HCT116 (cell line): ENCODE measurements at regions not wholly inside any gene's neighbourhood (a gene's known extent, or its start where the extent isn't known, plus 50 kb on each side); places are given as distances from the start of the nearest gene placed in this dataset.

ENCODE experiments used
- ATAC-seq: fragments of 200-7000 bp; cut with Tn5 transposase; 2 replicates; pipeline ENCODE4 v1.9.1; 2020; ENCODE audit warnings: mild to moderate bottlenecking, moderate library complexity
- BruUV-seq: library from RNA; stranded (reverse); fragments of 400-500 nt; replicated peaks from 2 replicates; lab custom pipeline; 2021; lab: Mats Ljungman, UMichigan
- CTCF ChIA-PET: fragments of 300-600 bp; sonication (Branson Sonifier 250); formaldehyde crosslinking; loops from one replicate; lab custom pipeline; 2021; ENCODE audit warnings: antibody characterized with exemption; lab: Charles Lee
- POLR2A ChIA-PET: fragments of 300-600, 350-600 bp; sonication (Branson Sonifier 250); formaldehyde crosslinking; loops from one replicate; lab custom pipeline; 2021; ENCODE audit warnings: antibody characterized with exemption; lab: Charles Lee
- RAD21 ChIA-PET, 2 experiments: fragments of 300-600 bp; sonication (Branson Sonifier 250); formaldehyde crosslinking; loops; one replicate each; lab custom pipeline; 2023; ENCODE audit warnings: low total read pairs in 2 of 2; ENCODE audit not compliant: uncharacterized antibody in 2 of 2, unreplicated experiment in 2 of 2, low non-redundant PET in 1 of 2; lab: Charles Lee
- DNase-seq: peaks from one replicate; pipeline ENCODE4 v3.0.0-alpha.2; 2010; ENCODE audit warnings: low read depth, low spot score
- H2AFZ ChIP-seq: fragments of 200-600 bp; shearing (Covaris generic), sonication (generic); 2 replicates; pipeline ENCODE4 v1.6.1; 2017; ENCODE audit warnings: low read depth, mixed run types, mixed read lengths, antibody characterized with exemption, low read length; ENCODE audit not compliant: poor library complexity, severe bottlenecking
- H3K27ac ChIP-seq: 2 replicates; pipeline ENCODE4 v1.5.1; 2012; ENCODE audit warnings: low read depth, low read length
- H3K27me3 ChIP-seq: fragments of 200-600 bp; sonication (generic); 2 replicates; pipeline ENCODE4 v1.6.1; 2016; ENCODE audit warnings: mixed run types, low read length, mixed read lengths; ENCODE audit not compliant: insufficient read depth
- H3K36me3 ChIP-seq, 2 experiments: fragments of 200-500 bp in 1 of 2; fragments of 200-600 bp in 1 of 2; sonication (Bioruptor generic) in 1 of 2; sonication (generic) in 1 of 2; 2 replicates each; pipeline versions ENCODE4 v1.5.1 to v1.6.1; 2014 to 2016; ENCODE audit warnings: low read length in 2 of 2, inconsistent platforms in 1 of 2, mixed read lengths in 1 of 2, mixed run types in 1 of 2; ENCODE audit not compliant: insufficient read depth in 2 of 2, control insufficient read depth in 1 of 2
- H3K4me1 ChIP-seq, 2 experiments: fragments of 200-600 bp in 1 of 2; sonication (generic) in 1 of 2; 2 replicates each; pipeline versions ENCODE4 v1.5.1 to v1.6.1; 2012 to 2017; ENCODE audit warnings: low read length in 2 of 2, inconsistent platforms in 1 of 2, mild to moderate bottlenecking in 1 of 2, mixed read lengths in 1 of 2, mixed run types in 1 of 2, moderate library complexity in 1 of 2; ENCODE audit not compliant: insufficient read depth in 2 of 2, control insufficient read depth in 1 of 2
- H3K4me2 ChIP-seq: fragments of 200-600 bp; sonication (generic); 2 replicates; pipeline ENCODE4 v1.6.1; 2017; ENCODE audit warnings: mixed run types, low read length, mixed read lengths
- H3K4me3 ChIP-seq, 2 experiments: fragments of 200-600 bp in 1 of 2; sonication (generic) in 1 of 2; replicated peaks in 1 of 2; 2 replicates each; pipeline ENCODE4 v1.5.1; 2011 to 2016; ENCODE audit warnings: low read length in 2 of 2, control low read depth in 1 of 2, low read depth in 1 of 2, mild to moderate bottlenecking in 1 of 2, mixed read lengths in 1 of 2, mixed run types in 1 of 2
- H3K79me2 ChIP-seq: fragments of 200-600 bp; sonication (generic); 2 replicates; pipeline ENCODE4 v1.6.1; 2017; ENCODE audit warnings: mild to moderate bottlenecking, mixed run types, low read length, moderate library complexity, mixed read lengths; ENCODE audit not compliant: insufficient read depth
- H3K9ac ChIP-seq: fragments of 200-600 bp; sonication (generic); 2 replicates; pipeline ENCODE4 v1.6.1; 2016; ENCODE audit warnings: low read length, mixed read lengths
- H3K9me2 ChIP-seq: fragments of 200-600 bp; sonication (generic), shearing (Covaris generic); 2 replicates; pipeline ENCODE4 v1.6.1; 2017; ENCODE audit warnings: mixed run types, mild to moderate bottlenecking, moderate library complexity; ENCODE audit not compliant: insufficient read depth
- H3K9me3 ChIP-seq, 2 experiments: fragments of 200-500 bp in 1 of 2; fragments of 200-600 bp in 1 of 2; sonication (Bioruptor generic) in 1 of 2; sonication (generic) in 1 of 2; 2 replicates each; pipeline ENCODE4 v1.6.1; 2014 to 2017; ENCODE audit warnings: low read length in 2 of 2, mixed read lengths in 2 of 2, inconsistent platforms in 1 of 2, low read depth in 1 of 2, mild to moderate bottlenecking in 1 of 2, mixed run types in 1 of 2, moderate library complexity in 1 of 2; ENCODE audit not compliant: control insufficient read depth in 1 of 2, insufficient read depth in 1 of 2
- H4K20me1 ChIP-seq: fragments of 200-600 bp; sonication (generic), shearing (Covaris generic); 2 replicates; pipeline ENCODE4 v1.6.1; 2017; ENCODE audit warnings: mixed run types, mild to moderate bottlenecking, moderate library complexity; ENCODE audit not compliant: insufficient read depth
- CBX3 ChIP-seq: IDR thresholded peaks from 2 replicates; pipeline ENCODE4 v1.6.1; 2012; ENCODE audit warnings: low read depth
- CEBPB ChIP-seq: IDR thresholded peaks from 2 replicates; pipeline ENCODE4 v1.6.1; 2012; ENCODE audit warnings: low read depth
- ELF1 ChIP-seq: IDR thresholded peaks from 2 replicates; pipeline ENCODE4 v1.6.1; 2012; ENCODE audit warnings: low read depth, borderline replicate concordance
- EZH2 ChIP-seq: fragments of 200-600 bp; sonication (generic); IDR thresholded peaks from 2 replicates; pipeline ENCODE4 v1.6.1; 2017; ENCODE audit warnings: antibody characterized with exemption, mixed run types
- FOSL1 ChIP-seq: IDR thresholded peaks from 2 replicates; pipeline ENCODE4 v1.6.1; 2012; ENCODE audit warnings: low read depth
- JUND ChIP-seq: IDR thresholded peaks from 2 replicates; pipeline ENCODE4 v1.6.1; 2012
- POLR2A ChIP-seq: IDR thresholded peaks from 2 replicates; pipeline ENCODE4 v1.7.0; 2011; ENCODE audit warnings: borderline replicate concordance; ENCODE audit not compliant: insufficient read depth, insufficient read length; ENCODE audit errors: extremely low read depth
- POLR2AphosphoS5 ChIP-seq: IDR thresholded peaks from 2 replicates; pipeline ENCODE4 v1.6.1; 2011; ENCODE audit warnings: mild to moderate bottlenecking, low read depth, low read length, moderate library complexity
- RAD21 ChIP-seq: IDR thresholded peaks from 2 replicates; pipeline ENCODE4 v1.6.1; 2012; ENCODE audit warnings: low read depth, mild to moderate bottlenecking
- SIN3A ChIP-seq: IDR thresholded peaks from 2 replicates; pipeline ENCODE4 v1.6.1; 2012; ENCODE audit warnings: low read depth
- SP1 ChIP-seq: IDR thresholded peaks from 2 replicates; pipeline ENCODE4 v1.6.1; 2012; ENCODE audit warnings: low read depth
- TCF7L2 ChIP-seq: IDR thresholded peaks from 2 replicates; pipeline ENCODE4 v1.7.0; 2011; ENCODE audit warnings: borderline replicate concordance, inconsistent platforms; ENCODE audit not compliant: insufficient read depth, insufficient read length; ENCODE audit errors: extremely low read depth
- ZNF274 ChIP-seq: fragments of 200-500 bp; sonication (Bioruptor generic); IDR thresholded peaks from 2 replicates; pipeline ENCODE4 v1.6.1; 2014; ENCODE audit warnings: mild to moderate bottlenecking, low read depth, low read length, inconsistent platforms
- intact Hi-C: fragments of 100-400 bp; cut with micrococcal nuclease; formaldehyde crosslinking; loops from 2 replicates; pipeline ENCODE4 v1.10.0; 2022
- TF ChIP-seq, protein P1 (sequence below): IDR thresholded peaks from 2 replicates; pipeline ENCODE4 v1.6.1; 2012
- TF ChIP-seq, protein P2 (sequence below): IDR thresholded peaks from 2 replicates; pipeline ENCODE4 v1.6.1; 2011; ENCODE audit warnings: mild to moderate bottlenecking, low read length, moderate library complexity; ENCODE audit not compliant: insufficient replicate concordance; ENCODE audit errors: extremely low read depth

DNA sequence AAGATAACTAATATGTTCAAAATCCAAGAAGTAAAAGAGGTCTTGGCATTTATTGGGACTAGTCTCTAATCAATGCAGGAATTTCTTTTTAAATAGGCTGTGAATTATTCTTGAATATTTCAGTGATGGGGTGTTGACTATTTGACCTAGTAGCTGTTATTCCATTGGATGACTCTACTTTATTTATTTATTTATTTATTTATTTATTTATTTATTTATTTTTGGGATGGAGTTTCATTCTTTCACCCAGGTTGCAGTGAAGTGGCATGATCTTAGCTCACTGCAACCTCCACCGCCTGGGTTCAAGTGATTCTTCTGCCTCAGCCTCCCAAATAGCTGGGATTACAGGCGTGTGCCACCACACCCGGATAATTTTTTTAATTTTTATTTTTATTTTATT is 1227.8 kb downstream of the ZPLD1 start:
- Histone ChIP-seq H3K4me1 (no peaks in the 10 kb centered on the region), H3K27me3 (no peaks in the 10 kb centered on the region)

DNA sequence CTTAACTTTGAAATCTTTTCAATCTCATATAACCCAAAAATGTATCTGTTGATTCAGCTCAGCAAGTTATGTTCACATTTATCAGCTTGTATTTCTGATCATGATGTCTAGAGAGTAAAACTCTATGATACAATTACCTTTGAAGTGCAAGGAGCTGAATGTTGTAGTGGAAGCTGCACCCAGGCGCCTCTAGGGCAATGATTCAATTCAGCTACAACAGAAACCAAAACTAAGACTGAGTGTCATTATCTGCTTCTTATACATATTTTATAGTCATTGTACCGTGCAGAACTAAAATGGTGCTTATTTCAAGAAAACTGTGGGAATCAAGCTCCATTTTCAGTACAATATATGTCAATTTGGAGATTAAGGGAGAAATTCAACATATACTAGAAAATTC is 1237.5 kb downstream of the ZPLD1 start:
- H3K4me1 ChIP-seq: no peaks in the 10 kb centered on the region
- no peaks in the 10 kb centered on the region for H3K27me3 ChIP-seq
- H3K79me2 ChIP-seq: no peaks in the 10 kb centered on the region
- no peak overlapping the region for H2AFZ ChIP-seq
- no peaks in the 10 kb centered on the region for H3K36me3 ChIP-seq
- POLR2A ChIA-PET: no interaction called here
- no peak overlapping the region for H3K27ac ChIP-seq
- TF ChIP-seq POLR2AphosphoS5: no peak
- no peak for TF ChIP-seq RAD21
- TF ChIP-seq, protein P1, sequence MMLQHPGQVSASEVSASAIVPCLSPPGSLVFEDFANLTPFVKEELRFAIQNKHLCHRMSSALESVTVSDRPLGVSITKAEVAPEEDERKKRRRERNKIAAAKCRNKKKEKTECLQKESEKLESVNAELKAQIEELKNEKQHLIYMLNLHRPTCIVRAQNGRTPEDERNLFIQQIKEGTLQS: no peak
- no peak for TF ChIP-seq ZNF274
- no peak for TF ChIP-seq JUND
- no peak for TF ChIP-seq FOSL1
- TF ChIP-seq, all 23 proteins: peak for 0
- H3K9ac ChIP-seq: no peak overlapping the region
- DNase-seq: no peak
- no peak overlapping the region for H3K4me2 ChIP-seq
- CTCF ChIA-PET: no interaction called here
- BruUV-seq: no TSS peak
- RAD21 ChIA-PET: no interaction called here
- no peaks in the 10 kb centered on the region for H3K9me2 ChIP-seq
- H4K20me1 ChIP-seq: no peaks in the 10 kb centered on the region
- ATAC-seq: no peak
- intact Hi-C loops: no loop called here
- no peaks in the 10 kb centered on the region for H3K9me3 ChIP-seq
- no peak overlapping the region for H3K4me3 ChIP-seq

More for the DNA sequence above, 1227.8 kb downstream of the ZPLD1 start:
- CTCF ChIA-PET: no interaction called here
- ATAC-seq (no peak), DNase-seq (no peak)
- Histone ChIP-seq H3K4me3 (no peak overlapping the region), H3K27ac (no peak overlapping the region), H4K20me1 (no peaks in the 10 kb centered on the region), H3K36me3 (no peaks in the 10 kb centered on the region), H3K79me2 (no peaks in the 10 kb centered on the region), H3K9ac (no peak overlapping the region), H3K9me2 (no peaks in the 10 kb centered on the region)
- POLR2A ChIA-PET: no interaction called here
- RAD21 ChIA-PET: no interaction called here
- TF ChIP-seq, protein P2, sequence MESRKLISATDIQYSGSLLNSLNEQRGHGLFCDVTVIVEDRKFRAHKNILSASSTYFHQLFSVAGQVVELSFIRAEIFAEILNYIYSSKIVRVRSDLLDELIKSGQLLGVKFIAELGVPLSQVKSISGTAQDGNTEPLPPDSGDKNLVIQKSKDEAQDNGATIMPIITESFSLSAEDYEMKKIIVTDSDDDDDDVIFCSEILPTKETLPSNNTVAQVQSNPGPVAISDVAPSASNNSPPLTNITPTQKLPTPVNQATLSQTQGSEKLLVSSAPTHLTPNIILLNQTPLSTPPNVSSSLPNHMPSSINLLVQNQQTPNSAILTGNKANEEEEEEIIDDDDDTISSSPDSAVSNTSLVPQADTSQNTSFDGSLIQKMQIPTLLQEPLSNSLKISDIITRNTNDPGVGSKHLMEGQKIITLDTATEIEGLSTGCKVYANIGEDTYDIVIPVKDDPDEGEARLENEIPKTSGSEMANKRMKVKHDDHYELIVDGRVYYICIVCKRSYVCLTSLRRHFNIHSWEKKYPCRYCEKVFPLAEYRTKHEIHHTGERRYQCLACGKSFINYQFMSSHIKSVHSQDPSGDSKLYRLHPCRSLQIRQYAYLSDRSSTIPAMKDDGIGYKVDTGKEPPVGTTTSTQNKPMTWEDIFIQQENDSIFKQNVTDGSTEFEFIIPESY: no peak
- TF ChIP-seq CBX3: no peak
- no peak for TF ChIP-seq ELF1
- TF ChIP-seq TCF7L2: no peak
- TF ChIP-seq EZH2: no peak
- TF ChIP-seq SP1: no peak
- no peak for TF ChIP-seq POLR2A
- no peak for TF ChIP-seq CEBPB
- no peak for TF ChIP-seq SIN3A
- TF ChIP-seq FOSL1: no peak
- no peak for TF ChIP-seq RAD21
- TF ChIP-seq, all 23 proteins: peak for 0
- Histone ChIP-seq H2AFZ (no peak overlapping the region), H3K4me2 (no peak overlapping the region), H3K9me3 (no peaks in the 10 kb centered on the region)
- BruUV-seq: no TSS peak
- intact Hi-C loops: no loop called here
